HepG2 (cell line): ENCODE measurements at regions not wholly inside any gene's neighbourhood (a gene's known extent, or its start where the extent isn't known, plus 50 kb on each side); places are given as distances from the start of the nearest gene placed in this dataset.

Experiments
- ARID5B ChIP-seq: IDR thresholded peaks from 2 replicates; pipeline ENCODE4 v1.4.0; 2020; ENCODE audit warnings: mild to moderate bottlenecking, missing genetic modification reagents
- EP300 ChIP-seq, 3 experiments: sonication (generic) in 1 of 3; formaldehyde crosslinking in 1 of 3; IDR thresholded peaks; 2 replicates each; pipeline versions ENCODE4 v1.5.1 to v1.6.1; 2011 to 2020; ENCODE audit warnings: low read depth in 2 of 3, low read length in 2 of 3, borderline replicate concordance in 1 of 3, improper control_type of control experiment in 1 of 3, mild to moderate bottlenecking in 1 of 3, missing genetic modification reagents in 1 of 3, moderate library complexity in 1 of 3
- HMG20A ChIP-seq: IDR thresholded peaks from 2 replicates; pipeline ENCODE4 v1.6.1; 2016; ENCODE audit warnings: borderline replicate concordance
- NFIC ChIP-seq: IDR thresholded peaks from 2 replicates; pipeline ENCODE4 v1.6.1; 2012; ENCODE audit warnings: mild to moderate bottlenecking, low read length, inconsistent platforms
- NR2F1 ChIP-seq, 2 experiments: fragments of 450-650 bp in 1 of 2; formaldehyde crosslinking in 1 of 2; IDR thresholded peaks; 2 replicates each; pipeline versions ENCODE4 v1.5.0 to v1.6.1; 2016 to 2020; ENCODE audit warnings: mild to moderate bottlenecking in 1 of 2, missing compliant biosample characterization in 1 of 2, missing genetic modification reagents in 1 of 2, moderate library complexity in 1 of 2
- PAXIP1 ChIP-seq: sonication (generic); formaldehyde crosslinking; conservative IDR thresholded peaks from 2 replicates; pipeline ENCODE4 v1.4.0; 2020; ENCODE audit warnings: mild to moderate bottlenecking, missing genetic modification reagents, moderate library complexity
- THYN1 ChIP-seq: sonication (generic); formaldehyde crosslinking; IDR thresholded peaks from 2 replicates; pipeline ENCODE4 v1.8.1; 2023; ENCODE audit warnings: low read depth, mild to moderate bottlenecking, moderate library complexity, missing genetic modification reagents, borderline replicate concordance
- ZBTB40 ChIP-seq, 2 experiments: fragments of 450-650 bp in 1 of 2; sonication (generic) in 1 of 2; formaldehyde crosslinking in 1 of 2; IDR thresholded peaks; 2 replicates each; pipeline versions ENCODE4 v1.6.1 to v1.8.0; 2016 to 2022; ENCODE audit warnings: antibody characterized with exemption in 1 of 2, mild to moderate bottlenecking in 1 of 2, missing genetic modification reagents in 1 of 2
- ZMYM4 ChIP-seq: sonication (generic); formaldehyde crosslinking; IDR thresholded peaks from 2 replicates; pipeline ENCODE4 v1.8.1; 2023; ENCODE audit warnings: mild to moderate bottlenecking, missing genetic modification reagents
- ZNF691 ChIP-seq: sonication (generic); formaldehyde crosslinking; IDR thresholded peaks from 2 replicates; pipeline ENCODE4 v1.4.0; 2020; ENCODE audit warnings: missing genetic modification reagents, low read depth, mild to moderate bottlenecking, borderline replicate concordance

- no peak for TF ChIP-seq ZBTB40 (IDR thresholded peaks at IDR 0.05)
- TF ChIP-seq ZBTB40 (CRISPR knock-in tag; IDR thresholded peaks at IDR 0.05): no peak
- TF ChIP-seq THYN1 (CRISPR knock-in tag): no peak
- TF ChIP-seq EP300 (IDR thresholded peaks at IDR 0.05; ENCODE audit: low read depth in 2 of 2, low read length in 2 of 2): peak in 1 of 2 experiments; percentile 62; a peak in 2 of 4 replicates
- TF ChIP-seq EP300 (CRISPR knock-in tag; IDR thresholded peaks at IDR 0.05; ENCODE audit: borderline replicate concordance): no peak
- TF ChIP-seq ARID5B (CRISPR knock-in tag): peak; percentile 71; the same call in 1 of the 2 replicates
- peak; percentile 72; the same call in 1 of the 2 replicates for TF ChIP-seq NFIC
- TF ChIP-seq NR2F1 (CRISPR knock-in tag; IDR thresholded peaks at IDR 0.05): 0 out of 4 replicates have a peak, but pooled peaks of 1 of the 2 experiments have one; percentile 43
- peak; percentile 78; the same call in 1 of the 2 replicates for TF ChIP-seq HMG20A (CRISPR knock-in tag)
- TF ChIP-seq PAXIP1 (CRISPR knock-in tag): peak; percentile 74
- no peak for TF ChIP-seq ZNF691
- 0 out of 2 replicates have a peak, but pooled peaks have one; percentile 16 for TF ChIP-seq ZMYM4
Measured at GRCh38 chr2:166786707-166787106, 101.6 kb upstream of the XIRP2 start (continued).
